ENCODE measurements at regions not wholly inside any gene's neighbourhood (a gene's known extent, or its start where the extent isn't known, plus 50 kb on each side); places are given as distances from the start of the nearest gene placed in this dataset.

GRCh38 chr10:84012431-84012830 lies 126.9 kb upstream of the GHITM start (continued):
- TF ChIP-seq SRF (IDR thresholded peaks at IDR 0.05; ENCODE audit: low read depth) (no peak), ELF1 (IDR thresholded peaks at IDR 0.05; ENCODE audit: borderline replicate concordance, low read depth) (no peak)

- H3K4me1 ChIP-seq (ENCODE audit: control insufficient read depth in 1 of 2, insufficient read depth in 2 of 2, low read length in 2 of 2): no peaks in the 10 kb centered on the region
- no peak for ATAC-seq
- no peaks in the 10 kb centered on the region for H3K36me3 ChIP-seq (ENCODE audit: control insufficient read depth in 1 of 2, insufficient read depth in 2 of 2, low read length in 2 of 2)
- no peaks in the 10 kb centered on the region for H3K9me3 ChIP-seq (ENCODE audit: control insufficient read depth in 1 of 2, insufficient read depth in 1 of 2, low read depth in 1 of 2, low read length in 2 of 2)
- H3K4me3 ChIP-seq (replicated peaks in 1 of 2; ENCODE audit: low read depth in 1 of 2, low read length in 2 of 2): no peak overlapping the region
- no peak for DNase-seq (ENCODE audit: low read depth, low spot score)
- POLR2A ChIA-PET: no interaction called here
- intact Hi-C loops (cut with micrococcal nuclease): no loop called here
- no peak overlapping the region for H3K4me2 ChIP-seq (ENCODE audit: low read length)
- RAD21 ChIA-PET (ENCODE audit: low non-redundant PET in 1 of 2, low total read pairs in 2 of 2, uncharacterized antibody in 2 of 2, unreplicated experiment in 2 of 2): no interaction called here
- no peak overlapping the region for H3K9ac ChIP-seq (ENCODE audit: low read length)
- H2AFZ ChIP-seq (ENCODE audit: low read depth, low read length, poor library complexity, severe bottlenecking): no peak overlapping the region
- H3K27ac ChIP-seq (ENCODE audit: low read depth, low read length): no peak overlapping the region
- BruUV-seq (replicated peaks): no TSS peak
- no peaks in the 10 kb centered on the region for H3K9me2 ChIP-seq (ENCODE audit: insufficient read depth)
- H4K20me1 ChIP-seq (ENCODE audit: insufficient read depth): no peaks in the 10 kb centered on the region
- no peaks in the 10 kb centered on the region for H3K79me2 ChIP-seq (ENCODE audit: insufficient read depth, low read length)
- peaks cover 26% of the 10 kb centered on the region for H3K27me3 ChIP-seq (ENCODE audit: insufficient read depth, low read length)
- CTCF ChIA-PET: no interaction called here
- TF ChIP-seq ZFX (IDR thresholded peaks at IDR 0.05) (no peak), ZBTB33 (IDR thresholded peaks at IDR 0.05; ENCODE audit: extremely low read depth, insufficient replicate concordance, low read length) (no peak), TCF7L2 (IDR thresholded peaks at IDR 0.05; ENCODE audit: borderline replicate concordance, extremely low read depth, insufficient read depth, insufficient read length) (no peak)
Measured at GRCh38 chr10:84012831-84013458, 126.4 kb upstream of the GHITM start.

Data from HCT116 (cell line).